ENCODE measurements at regions not wholly inside any gene's neighbourhood (a gene's known extent, or its start where the extent isn't known, plus 50 kb on each side); places are given as distances from the start of the nearest gene placed in this dataset.

GRCh38 chr10:130773941-130774340, 537.6 kb downstream of the TCERG1L start:
- peaks cover 13% of the 10 kb centered on the region; the same call in 1 of the 2 replicates for H3K27me3 ChIP-seq (ENCODE audit: control insufficient read depth, insufficient read depth, low read length)
- in situ Hi-C loops (cut with HindIII; ENCODE audit: low pct_unique_long_range_greater_than_20kb, low sequenced_read_pairs) = no loop called here
- ChIA-PET POLR2A (no interaction called here), CTCF (no interaction called here)
- intact Hi-C loops (cut with micrococcal nuclease; ENCODE audit: unreplicated experiment) = no loop called here
- no peaks in the 10 kb centered on the region for H3K9me3 ChIP-seq (ENCODE audit: control insufficient read depth, insufficient read depth, low read depth, low read length)
- no peak overlapping the region for H3K27ac ChIP-seq (ENCODE audit: low read length)
- H3K4me1 ChIP-seq (ENCODE audit: control insufficient read depth, insufficient read depth, low read length) = no peaks in the 10 kb centered on the region
- no peaks in the 10 kb centered on the region for H3K36me3 ChIP-seq (ENCODE audit: control insufficient read depth, insufficient read depth, low read length)
- no peak for ATAC-seq
- no peak for TF ChIP-seq POLR2AphosphoS5 (IDR thresholded peaks at IDR 0.05; ENCODE audit: low read depth, low read length)
- TF ChIP-seq TCF7L2 (IDR thresholded peaks at IDR 0.05; ENCODE audit: low read depth, low read length) = no peak
- TF ChIP-seq SIN3A (IDR thresholded peaks at IDR 0.05; ENCODE audit: borderline replicate concordance, insufficient read depth, low read depth, low read length) = no peak
- no peak for TF ChIP-seq CTCF (IDR thresholded peaks at IDR 0.05)
- TF ChIP-seq, protein P1, sequence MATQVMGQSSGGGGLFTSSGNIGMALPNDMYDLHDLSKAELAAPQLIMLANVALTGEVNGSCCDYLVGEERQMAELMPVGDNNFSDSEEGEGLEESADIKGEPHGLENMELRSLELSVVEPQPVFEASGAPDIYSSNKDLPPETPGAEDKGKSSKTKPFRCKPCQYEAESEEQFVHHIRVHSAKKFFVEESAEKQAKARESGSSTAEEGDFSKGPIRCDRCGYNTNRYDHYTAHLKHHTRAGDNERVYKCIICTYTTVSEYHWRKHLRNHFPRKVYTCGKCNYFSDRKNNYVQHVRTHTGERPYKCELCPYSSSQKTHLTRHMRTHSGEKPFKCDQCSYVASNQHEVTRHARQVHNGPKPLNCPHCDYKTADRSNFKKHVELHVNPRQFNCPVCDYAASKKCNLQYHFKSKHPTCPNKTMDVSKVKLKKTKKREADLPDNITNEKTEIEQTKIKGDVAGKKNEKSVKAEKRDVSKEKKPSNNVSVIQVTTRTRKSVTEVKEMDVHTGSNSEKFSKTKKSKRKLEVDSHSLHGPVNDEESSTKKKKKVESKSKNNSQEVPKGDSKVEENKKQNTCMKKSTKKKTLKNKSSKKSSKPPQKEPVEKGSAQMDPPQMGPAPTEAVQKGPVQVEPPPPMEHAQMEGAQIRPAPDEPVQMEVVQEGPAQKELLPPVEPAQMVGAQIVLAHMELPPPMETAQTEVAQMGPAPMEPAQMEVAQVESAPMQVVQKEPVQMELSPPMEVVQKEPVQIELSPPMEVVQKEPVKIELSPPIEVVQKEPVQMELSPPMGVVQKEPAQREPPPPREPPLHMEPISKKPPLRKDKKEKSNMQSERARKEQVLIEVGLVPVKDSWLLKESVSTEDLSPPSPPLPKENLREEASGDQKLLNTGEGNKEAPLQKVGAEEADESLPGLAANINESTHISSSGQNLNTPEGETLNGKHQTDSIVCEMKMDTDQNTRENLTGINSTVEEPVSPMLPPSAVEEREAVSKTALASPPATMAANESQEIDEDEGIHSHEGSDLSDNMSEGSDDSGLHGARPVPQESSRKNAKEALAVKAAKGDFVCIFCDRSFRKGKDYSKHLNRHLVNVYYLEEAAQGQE (IDR thresholded peaks at IDR 0.05; ENCODE audit: insufficient read depth in 1 of 2, low read depth in 2 of 2, low read length in 1 of 2) = no peak
- no peak for DNase-seq (ENCODE audit: low read depth, low spot score)
- no peak overlapping the region for H3K4me3 ChIP-seq (ENCODE audit: low read depth in 2 of 2, low read length in 2 of 2)
- no TSS peak for BruUV-seq (replicated peaks)

DNA sequence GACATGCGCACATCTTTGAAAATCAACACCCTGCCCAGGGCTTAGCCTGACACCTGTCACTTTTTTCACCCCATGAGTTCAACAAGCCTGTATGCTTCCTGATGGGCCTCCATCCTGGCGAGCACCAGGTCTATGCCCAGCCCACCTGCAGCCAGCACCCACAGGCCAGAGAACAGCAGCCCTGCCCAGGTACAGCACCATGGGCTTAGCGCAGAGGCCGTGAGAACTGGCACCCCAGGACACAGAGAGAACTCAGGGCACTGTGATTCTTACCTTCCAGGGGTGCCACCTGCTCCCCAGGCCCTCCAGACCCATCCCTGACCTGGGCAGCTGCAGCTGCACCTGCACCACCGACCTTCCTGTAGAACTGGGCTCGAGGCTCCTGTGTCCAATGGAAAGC, 536.6 kb downstream of the TCERG1L start:
- Histone ChIP-seq H3K27ac (ENCODE audit: low read length) (no peak overlapping the region), H3K9me3 (ENCODE audit: control insufficient read depth, insufficient read depth, low read depth, low read length) (no peaks in the 10 kb centered on the region), H3K4me1 (ENCODE audit: control insufficient read depth, insufficient read depth, low read length) (no peaks in the 10 kb centered on the region), H3K4me3 (ENCODE audit: low read depth in 2 of 2, low read length in 2 of 2) (no peak overlapping the region), H3K36me3 (ENCODE audit: control insufficient read depth, insufficient read depth, low read length) (no peaks in the 10 kb centered on the region), H3K27me3 (ENCODE audit: control insufficient read depth, insufficient read depth, low read length) (peaks cover 13% of the 10 kb centered on the region; the same call in 1 of the 2 replicates)
- POLR2A ChIA-PET = no interaction called here
- no TSS peak for BruUV-seq (replicated peaks)
- intact Hi-C loops (cut with micrococcal nuclease; ENCODE audit: unreplicated experiment) = no loop called here
- TF ChIP-seq SIN3A (IDR thresholded peaks at IDR 0.05; ENCODE audit: borderline replicate concordance, insufficient read depth, low read depth, low read length) (no peak), TCF7L2 (IDR thresholded peaks at IDR 0.05; ENCODE audit: low read depth, low read length) (no peak), CTCF (IDR thresholded peaks at IDR 0.05) (no peak), POLR2AphosphoS5 (IDR thresholded peaks at IDR 0.05; ENCODE audit: low read depth, low read length) (no peak)
- TF ChIP-seq, protein P1 (IDR thresholded peaks at IDR 0.05; ENCODE audit: insufficient read depth in 1 of 2, low read depth in 2 of 2, low read length in 1 of 2) = no peak
- DNase-seq (ENCODE audit: low read depth, low spot score) = no peak
- no peak for ATAC-seq
- in situ Hi-C loops (cut with HindIII; ENCODE audit: low pct_unique_long_range_greater_than_20kb, low sequenced_read_pairs) = no loop called here
- CTCF ChIA-PET = no interaction called here
